Astrocyte of the spinal cord (primary cell): ENCODE measurements at regions not wholly inside any gene's neighbourhood (a gene's known extent, or its start where the extent isn't known, plus 50 kb on each side); places are given as distances from the start of the nearest gene placed in this dataset.

ENCODE experiments used
- DNase-seq: peaks from one replicate; pipeline ENCODE4 v3.0.0; 2011; ENCODE audit warnings: low read depth, low spot score
- H3K4me3 ChIP-seq: 2 replicates; pipeline ENCODE4 v1.5.1; 2011; ENCODE audit warnings: low read depth, mild to moderate bottlenecking, low read length, moderate library complexity
- in situ Hi-C: cut with HindIII; loops from 2 replicates; pipeline ENCODE4 v1.10.0; 2017; ENCODE audit warnings: low sequenced_read_pairs
- TF ChIP-seq, protein P1 (sequence below): IDR thresholded peaks from 2 replicates; pipeline ENCODE4 v1.5.1; 2012; ENCODE audit warnings: low read depth, mild to moderate bottlenecking, low read length, inconsistent platforms

DNA sequence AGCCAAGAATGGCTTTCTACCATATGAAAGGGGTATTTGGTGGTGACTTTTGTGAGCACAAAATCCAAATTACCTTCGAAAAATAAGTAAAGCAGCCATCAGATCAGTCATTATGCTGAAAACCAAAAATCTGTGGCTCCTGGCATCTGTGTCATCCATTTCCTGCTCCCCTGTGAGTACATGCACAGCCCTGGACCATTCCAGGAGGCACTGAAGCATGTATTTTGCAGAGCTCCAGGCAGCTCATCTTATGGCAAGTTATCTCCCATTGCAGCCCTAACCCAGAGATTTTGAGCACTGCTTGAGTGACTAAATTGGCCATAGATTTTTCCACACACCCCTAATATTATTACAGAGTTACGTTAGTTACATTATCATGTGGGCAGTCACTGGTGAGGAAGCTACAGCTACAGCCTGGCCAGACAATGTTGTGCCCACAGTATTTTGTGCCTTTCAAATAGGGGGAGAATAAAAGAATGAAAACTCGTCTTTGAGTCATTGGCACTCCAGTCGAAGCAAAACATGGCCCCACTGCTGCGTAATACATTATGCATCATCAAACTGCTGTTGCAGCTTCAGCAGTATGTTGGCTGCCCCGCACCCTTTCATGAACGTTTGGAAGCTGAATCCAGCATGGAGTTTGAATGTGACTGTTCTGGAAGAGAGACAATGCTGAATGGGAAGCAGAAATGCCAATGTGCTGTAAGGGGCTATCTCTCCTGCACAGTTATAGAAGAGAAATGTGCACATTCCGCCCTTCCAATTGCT lies 702.2 kb downstream of the RNF144A start:
- in situ Hi-C loops, result no loop called here
- TF ChIP-seq, protein P1, sequence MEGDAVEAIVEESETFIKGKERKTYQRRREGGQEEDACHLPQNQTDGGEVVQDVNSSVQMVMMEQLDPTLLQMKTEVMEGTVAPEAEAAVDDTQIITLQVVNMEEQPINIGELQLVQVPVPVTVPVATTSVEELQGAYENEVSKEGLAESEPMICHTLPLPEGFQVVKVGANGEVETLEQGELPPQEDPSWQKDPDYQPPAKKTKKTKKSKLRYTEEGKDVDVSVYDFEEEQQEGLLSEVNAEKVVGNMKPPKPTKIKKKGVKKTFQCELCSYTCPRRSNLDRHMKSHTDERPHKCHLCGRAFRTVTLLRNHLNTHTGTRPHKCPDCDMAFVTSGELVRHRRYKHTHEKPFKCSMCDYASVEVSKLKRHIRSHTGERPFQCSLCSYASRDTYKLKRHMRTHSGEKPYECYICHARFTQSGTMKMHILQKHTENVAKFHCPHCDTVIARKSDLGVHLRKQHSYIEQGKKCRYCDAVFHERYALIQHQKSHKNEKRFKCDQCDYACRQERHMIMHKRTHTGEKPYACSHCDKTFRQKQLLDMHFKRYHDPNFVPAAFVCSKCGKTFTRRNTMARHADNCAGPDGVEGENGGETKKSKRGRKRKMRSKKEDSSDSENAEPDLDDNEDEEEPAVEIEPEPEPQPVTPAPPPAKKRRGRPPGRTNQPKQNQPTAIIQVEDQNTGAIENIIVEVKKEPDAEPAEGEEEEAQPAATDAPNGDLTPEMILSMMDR, result no peak
- peak; percentile 17 for DNase-seq
- no peak overlapping the region for H3K4me3 ChIP-seq

DNA sequence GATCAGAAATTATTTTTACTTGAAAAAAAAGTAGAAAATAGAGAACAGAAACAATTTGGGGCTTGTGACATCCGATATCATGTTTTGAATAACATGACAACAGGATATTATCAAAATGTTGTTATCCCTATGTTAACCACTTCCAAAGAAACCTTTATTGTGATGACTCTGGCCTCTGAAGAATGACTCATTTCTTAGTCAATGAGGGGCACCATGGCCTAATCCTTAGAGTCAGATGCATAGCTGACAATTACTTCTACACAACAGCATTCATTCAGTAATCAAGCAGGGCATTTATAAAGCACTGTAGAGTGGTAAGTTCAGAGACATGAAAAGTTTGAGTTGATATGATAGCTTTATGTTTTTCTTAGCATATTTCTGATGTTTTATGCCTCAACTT lies 703.0 kb downstream of the RNF144A start:
- in situ Hi-C loops, result no loop called here
- no peak for DNase-seq
- TF ChIP-seq, protein P1, result no peak
- no peak overlapping the region for H3K4me3 ChIP-seq

DNA sequence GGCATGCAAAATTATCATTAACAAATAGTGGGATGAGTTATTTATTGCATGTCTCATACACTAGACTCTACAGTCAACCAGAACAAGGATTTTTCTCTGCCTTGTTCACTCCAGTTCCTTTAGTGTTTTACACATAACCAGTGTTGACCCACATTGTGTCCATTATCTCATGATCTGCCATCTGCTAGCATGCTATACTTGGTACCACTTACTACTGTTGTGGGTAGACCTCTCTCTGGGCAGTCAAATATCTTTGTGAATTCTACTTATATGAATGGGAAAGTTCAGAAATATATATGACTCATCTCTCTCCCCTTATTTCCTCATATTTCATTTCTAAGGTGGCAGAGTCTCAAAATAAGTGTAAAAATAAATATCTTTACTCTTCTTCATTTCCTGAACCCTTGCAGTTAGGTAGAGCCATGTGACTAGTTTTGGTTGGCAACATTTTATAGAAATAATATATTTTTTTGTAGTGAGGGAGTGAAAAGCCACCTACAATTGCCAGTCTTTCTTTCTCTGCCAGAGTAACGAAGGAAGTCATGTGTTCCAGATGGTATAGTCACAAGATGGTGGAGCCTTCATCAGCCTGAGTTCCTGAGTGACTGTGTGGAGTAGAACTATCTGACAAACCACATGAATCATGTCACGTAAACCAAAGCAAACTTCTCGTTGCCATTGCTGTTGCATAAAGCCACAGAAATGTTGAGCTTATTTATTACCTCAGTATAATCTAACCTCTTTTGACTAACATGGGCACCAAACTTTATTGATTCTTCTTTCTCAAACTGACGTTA lies 704.0 kb downstream of the RNF144A start:
- TF ChIP-seq, protein P1, result no peak
- no peak for DNase-seq
- in situ Hi-C loops, result no loop called here
- no peak overlapping the region for H3K4me3 ChIP-seq

DNA sequence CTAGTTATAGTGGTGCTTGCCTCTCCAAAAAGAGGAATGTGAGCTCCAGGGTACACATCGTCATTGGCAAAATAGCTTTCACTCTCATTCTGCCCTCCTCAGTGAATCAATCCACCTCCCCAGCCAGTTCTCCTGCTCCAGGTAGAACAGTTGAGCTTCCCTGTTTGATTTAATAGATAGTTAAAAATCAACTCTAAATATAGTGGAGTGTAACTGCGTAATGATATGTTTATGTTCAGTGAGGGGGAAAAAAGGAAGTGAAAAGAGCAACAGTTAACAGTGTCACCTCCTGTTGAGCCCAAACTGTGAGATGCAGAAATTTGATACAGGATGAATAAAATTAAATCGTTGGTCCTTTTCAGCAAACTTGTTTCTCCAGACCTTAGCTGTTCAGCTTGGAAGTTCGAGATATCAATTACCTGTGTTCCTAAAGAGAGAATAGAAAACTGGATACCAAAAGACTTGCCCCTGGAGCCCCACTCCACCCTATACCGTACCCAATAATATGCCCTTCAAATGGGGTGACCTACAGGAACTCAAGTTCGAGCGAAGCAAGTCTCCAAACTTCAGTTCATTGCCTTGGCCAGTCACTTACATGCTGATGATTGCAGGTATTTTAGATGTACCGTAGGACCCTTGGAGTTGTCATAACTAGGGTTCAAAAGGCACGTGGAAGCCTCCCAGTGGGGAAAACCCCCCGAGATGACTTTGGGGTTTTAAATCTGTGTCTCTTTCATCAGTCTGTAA lies 708.4 kb downstream of the RNF144A start:
- DNase-seq, result no peak
- in situ Hi-C loops, result no loop called here
- no peak overlapping the region for H3K4me3 ChIP-seq
- TF ChIP-seq, protein P1, result no peak

DNA sequence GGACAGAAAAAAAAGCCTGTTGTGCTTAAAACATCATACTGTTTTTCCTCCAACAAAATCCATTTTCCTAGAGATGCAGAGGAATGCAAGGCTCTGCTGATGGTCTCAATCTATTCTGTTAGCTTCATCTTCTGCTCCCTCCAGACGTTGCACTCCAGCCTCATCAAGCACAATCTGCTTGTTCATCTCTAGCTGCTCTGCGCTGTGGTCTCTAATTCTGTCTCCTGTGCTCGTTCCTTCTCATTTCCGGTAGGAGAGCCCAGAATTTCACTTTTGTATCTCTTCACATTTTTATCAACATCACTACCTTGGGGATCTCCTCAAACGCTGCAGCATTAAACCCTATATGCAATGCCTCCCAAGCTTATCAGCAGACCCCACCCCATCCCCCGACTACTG lies 708.9 kb downstream of the RNF144A start:
- TF ChIP-seq, protein P1, result no peak
- DNase-seq, result no peak
- in situ Hi-C loops, result no loop called here
- no peak overlapping the region for H3K4me3 ChIP-seq

DNA sequence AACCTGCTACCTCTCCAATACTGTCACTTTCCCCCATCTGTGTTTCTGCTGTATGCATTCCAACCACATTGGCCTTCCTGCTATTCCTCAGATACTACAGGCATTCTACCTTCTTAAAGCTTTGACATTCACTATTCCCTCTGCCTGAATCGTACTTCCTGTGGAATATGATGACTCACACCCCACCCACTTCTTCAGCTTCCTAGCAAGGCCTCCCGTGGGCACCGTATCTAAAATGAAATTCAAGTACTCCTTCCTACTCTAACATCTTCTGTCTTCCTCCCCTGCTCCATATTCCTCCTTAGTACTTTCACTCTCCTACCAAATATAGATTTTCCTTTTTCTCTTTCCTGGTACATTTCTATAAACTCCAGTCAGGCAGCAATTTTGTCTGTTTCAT lies 710.4 kb downstream of the RNF144A start:
- in situ Hi-C loops, result no loop called here
- DNase-seq, result peak; percentile 29
- TF ChIP-seq, protein P1, result no peak

More for the DNA sequence above, 710.4 kb downstream of the RNF144A start:
- no peak overlapping the region for H3K4me3 ChIP-seq
